ENCODE measurements at regions not wholly inside any gene's neighbourhood (a gene's known extent, or its start where the extent isn't known, plus 50 kb on each side); places are given as distances from the start of the nearest gene placed in this dataset.

DNA sequence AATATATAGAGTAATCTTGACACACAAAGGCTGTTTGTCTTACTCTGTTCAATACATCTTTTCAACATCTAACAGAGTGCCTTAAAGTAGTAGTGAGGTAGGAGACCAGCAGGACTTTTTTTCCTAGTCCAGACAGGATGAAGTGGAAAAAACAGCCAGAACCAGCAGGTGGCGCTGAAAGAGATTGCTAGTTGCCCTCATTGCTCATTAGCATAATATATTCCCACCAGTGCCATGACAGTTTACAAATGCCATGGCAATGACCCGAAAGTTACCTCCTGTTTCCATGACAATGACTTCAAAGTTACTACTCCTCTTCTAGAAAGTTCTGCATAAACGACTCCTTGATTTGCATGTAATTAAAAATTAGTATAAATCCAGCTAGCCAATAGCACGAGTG is 387.4 kb downstream of the ACTL7B start:
- TF ChIP-seq, protein P1, sequence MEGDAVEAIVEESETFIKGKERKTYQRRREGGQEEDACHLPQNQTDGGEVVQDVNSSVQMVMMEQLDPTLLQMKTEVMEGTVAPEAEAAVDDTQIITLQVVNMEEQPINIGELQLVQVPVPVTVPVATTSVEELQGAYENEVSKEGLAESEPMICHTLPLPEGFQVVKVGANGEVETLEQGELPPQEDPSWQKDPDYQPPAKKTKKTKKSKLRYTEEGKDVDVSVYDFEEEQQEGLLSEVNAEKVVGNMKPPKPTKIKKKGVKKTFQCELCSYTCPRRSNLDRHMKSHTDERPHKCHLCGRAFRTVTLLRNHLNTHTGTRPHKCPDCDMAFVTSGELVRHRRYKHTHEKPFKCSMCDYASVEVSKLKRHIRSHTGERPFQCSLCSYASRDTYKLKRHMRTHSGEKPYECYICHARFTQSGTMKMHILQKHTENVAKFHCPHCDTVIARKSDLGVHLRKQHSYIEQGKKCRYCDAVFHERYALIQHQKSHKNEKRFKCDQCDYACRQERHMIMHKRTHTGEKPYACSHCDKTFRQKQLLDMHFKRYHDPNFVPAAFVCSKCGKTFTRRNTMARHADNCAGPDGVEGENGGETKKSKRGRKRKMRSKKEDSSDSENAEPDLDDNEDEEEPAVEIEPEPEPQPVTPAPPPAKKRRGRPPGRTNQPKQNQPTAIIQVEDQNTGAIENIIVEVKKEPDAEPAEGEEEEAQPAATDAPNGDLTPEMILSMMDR (IDR thresholded peaks at IDR 0.05): no peak
- no peak for TF ChIP-seq POLR2AphosphoS5 (IDR thresholded peaks at IDR 0.05)
